Activated naive CD8-positive, alpha-beta T cell treated with anti-CD3 and anti-CD28 coated beads for 36 hours (primary cell): ENCODE measurements at regions not wholly inside any gene's neighbourhood (a gene's known extent, or its start where the extent isn't known, plus 50 kb on each side); places are given as distances from the start of the nearest gene placed in this dataset.

Experiments
- DNase-seq: peaks from one replicate; pipeline ENCODE4 v3.0.0; 2021
- H3K27ac Mint-ChIP-seq: one replicate; pipeline ENCODE4 v1.8.0; 2022; ENCODE audit warnings: mild to moderate bottlenecking, moderate library complexity, mixed read lengths
- H3K27me3 Mint-ChIP-seq: one replicate; pipeline ENCODE4 v1.8.0; 2022; ENCODE audit warnings: mild to moderate bottlenecking, mixed read lengths
- H3K36me3 Mint-ChIP-seq: one replicate; pipeline ENCODE4 v1.8.0; 2021; ENCODE audit warnings: mild to moderate bottlenecking, mixed read lengths
- H3K4me1 Mint-ChIP-seq: one replicate; pipeline ENCODE4 v1.8.0; 2021; ENCODE audit warnings: mixed read lengths
- H3K4me3 Mint-ChIP-seq: one replicate; pipeline ENCODE4 v1.8.0; 2022; ENCODE audit warnings: mild to moderate bottlenecking, moderate library complexity, mixed read lengths
- H3K9me3 Mint-ChIP-seq: one replicate; pipeline ENCODE4 v1.8.0; 2022; ENCODE audit warnings: mixed read lengths

- no peaks in the 10 kb centered on the region for H3K9me3 Mint-ChIP-seq
- DNase-seq = no peak
- H3K4me1 Mint-ChIP-seq = no peaks in the 10 kb centered on the region
- no peaks in the 10 kb centered on the region for H3K27me3 Mint-ChIP-seq
- no peaks in the 10 kb centered on the region for H3K36me3 Mint-ChIP-seq
- H3K4me3 Mint-ChIP-seq = no peak overlapping the region
- no peak overlapping the region for H3K27ac Mint-ChIP-seq
These were observed 783.9 kb upstream of the LRRC4C start for GRCh38 chr11:42243385-42243784.

- Mint-ChIP-seq H3K27ac (no peak overlapping the region), H3K4me3 (no peak overlapping the region), H3K36me3 (no peaks in the 10 kb centered on the region), H3K4me1 (no peaks in the 10 kb centered on the region), H3K9me3 (no peaks in the 10 kb centered on the region), H3K27me3 (no peaks in the 10 kb centered on the region)
- DNase-seq = no peak
These were observed 784.9 kb upstream of the LRRC4C start for GRCh38 chr11:42244376-42244775.

DNA sequence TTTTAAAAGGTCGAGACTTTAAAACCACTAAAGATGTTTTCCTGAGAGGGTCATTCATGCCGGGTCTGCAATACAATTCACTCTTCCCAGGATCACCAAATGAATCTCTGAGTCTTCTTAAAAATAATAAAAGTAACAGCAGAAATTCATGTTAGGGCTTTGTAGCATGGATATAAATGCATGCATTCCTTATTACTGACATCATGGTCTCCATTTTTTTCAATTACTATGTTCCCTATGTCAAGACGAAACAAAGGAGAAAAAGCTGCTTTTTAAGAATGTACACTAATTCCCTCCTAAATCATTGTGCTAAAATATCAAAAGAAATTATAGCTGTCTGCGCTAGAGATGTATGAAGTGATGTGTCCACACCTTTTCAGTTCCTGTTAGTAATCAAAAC is 789.9 kb upstream of the LRRC4C start:
- DNase-seq = no peak
- Mint-ChIP-seq H3K4me3 (no peak overlapping the region), H3K27me3 (no peaks in the 10 kb centered on the region), H3K9me3 (peaks cover 1% of the 10 kb centered on the region), H3K4me1 (no peaks in the 10 kb centered on the region), H3K36me3 (no peaks in the 10 kb centered on the region), H3K27ac (no peak overlapping the region)

DNA sequence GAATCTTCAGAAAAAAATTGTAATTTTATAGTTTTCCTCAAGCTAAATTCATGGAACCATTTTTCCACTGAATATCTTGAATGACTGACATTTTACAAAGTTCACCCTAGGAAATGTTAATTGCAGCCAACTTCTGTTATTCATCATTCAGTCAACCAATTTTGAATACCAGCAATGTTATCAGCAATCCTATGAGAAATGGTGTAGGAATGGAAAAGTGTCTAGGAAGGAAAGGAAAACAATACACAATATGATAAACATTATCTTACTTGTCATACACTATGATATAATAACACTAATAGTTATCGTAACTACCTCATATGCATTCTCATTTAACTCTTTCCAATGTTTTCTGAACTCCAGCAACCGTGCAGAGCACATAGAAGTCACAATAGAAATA is 790.5 kb upstream of the LRRC4C start:
- Mint-ChIP-seq H3K9me3 (peaks cover 1% of the 10 kb centered on the region), H3K27me3 (no peaks in the 10 kb centered on the region), H3K36me3 (no peaks in the 10 kb centered on the region)

DNA sequence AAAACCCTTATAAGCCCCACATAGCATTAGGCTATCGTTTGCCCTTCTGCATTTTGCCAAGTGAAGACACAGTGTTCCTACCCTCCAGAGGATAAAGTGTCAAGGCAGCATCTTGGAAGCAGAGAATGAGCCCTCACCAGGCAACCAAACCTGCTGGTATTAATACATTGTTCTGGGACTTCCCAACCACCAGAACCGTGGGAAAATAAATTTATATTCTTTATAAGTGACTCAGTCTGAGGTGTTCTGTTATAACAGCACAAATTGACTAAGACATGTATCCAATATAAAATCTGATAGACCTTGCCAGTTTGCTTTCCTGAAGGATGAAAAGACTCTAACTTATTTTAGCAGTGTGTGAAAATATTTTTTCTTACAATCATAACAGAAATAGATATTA is 792.5 kb upstream of the LRRC4C start:
- no peak for DNase-seq

More for the DNA sequence above, 790.5 kb upstream of the LRRC4C start:
- Mint-ChIP-seq H3K4me1 (no peaks in the 10 kb centered on the region), H3K4me3 (no peak overlapping the region), H3K27ac (no peak overlapping the region)
- DNase-seq = no peak

DNA sequence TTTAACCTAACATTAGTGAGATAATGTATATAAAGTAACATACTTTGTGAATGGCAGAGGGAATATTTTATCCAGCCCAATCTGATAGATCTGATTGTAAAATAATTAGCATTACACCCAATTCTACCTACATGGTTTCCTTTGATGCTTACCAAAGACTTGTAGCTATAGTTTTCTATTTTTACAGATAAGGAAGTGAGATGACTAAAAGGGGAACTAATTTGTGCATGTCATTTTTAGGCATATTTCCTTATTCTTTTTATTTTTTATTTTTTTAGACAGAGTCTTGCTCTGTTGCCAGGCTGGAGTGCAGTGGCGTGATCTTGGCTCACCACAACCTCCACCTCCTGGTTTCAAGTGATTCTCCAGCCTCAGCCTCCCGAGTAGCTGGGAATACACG is 793.7 kb upstream of the LRRC4C start:
- Mint-ChIP-seq H3K27me3 (no peaks in the 10 kb centered on the region), H3K27ac (no peak overlapping the region), H3K36me3 (no peaks in the 10 kb centered on the region), H3K4me3 (no peak overlapping the region), H3K9me3 (peaks cover 1% of the 10 kb centered on the region), H3K4me1 (no peaks in the 10 kb centered on the region)
- no peak for DNase-seq

More for the DNA sequence above, 792.5 kb upstream of the LRRC4C start:
- Mint-ChIP-seq H3K4me1 (no peaks in the 10 kb centered on the region), H3K36me3 (no peaks in the 10 kb centered on the region), H3K27ac (no peak overlapping the region), H3K4me3 (no peak overlapping the region), H3K9me3 (peaks cover 1% of the 10 kb centered on the region), H3K27me3 (no peaks in the 10 kb centered on the region)

GRCh38 chr11:42255906-42256305 is 796.5 kb upstream of the LRRC4C start:
- no peak for DNase-seq
- Mint-ChIP-seq H3K4me1 (no peaks in the 10 kb centered on the region), H3K27ac (no peak overlapping the region), H3K36me3 (no peaks in the 10 kb centered on the region), H3K4me3 (no peak overlapping the region), H3K27me3 (no peaks in the 10 kb centered on the region), H3K9me3 (no peaks in the 10 kb centered on the region)

DNA sequence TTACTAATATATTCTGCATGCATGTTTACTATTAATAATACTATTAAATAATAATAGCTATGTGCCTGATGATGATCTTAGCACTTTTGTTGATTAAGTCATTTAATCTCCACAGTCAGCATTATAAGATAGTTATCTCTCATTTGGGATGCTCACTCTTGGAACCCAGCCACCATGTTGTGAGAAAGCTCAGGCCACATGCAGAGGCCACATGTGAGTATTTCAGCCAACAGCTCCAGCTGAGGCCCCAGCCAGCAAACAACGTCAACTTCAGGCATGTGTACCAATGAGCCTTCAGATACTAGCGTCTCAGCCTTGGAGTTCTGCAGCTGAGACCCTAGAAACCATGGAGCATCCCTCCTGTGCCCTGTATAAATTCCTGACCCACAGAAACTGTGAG is 798.1 kb upstream of the LRRC4C start:
- no peaks in the 10 kb centered on the region for H3K9me3 Mint-ChIP-seq
- no peaks in the 10 kb centered on the region for H3K27me3 Mint-ChIP-seq
- no peaks in the 10 kb centered on the region for H3K36me3 Mint-ChIP-seq
- no peaks in the 10 kb centered on the region for H3K4me1 Mint-ChIP-seq
- no peak for DNase-seq
- no peak overlapping the region for H3K4me3 Mint-ChIP-seq
- no peak overlapping the region for H3K27ac Mint-ChIP-seq

- Mint-ChIP-seq H3K27me3 (no peaks in the 10 kb centered on the region), H3K4me3 (no peak overlapping the region), H3K4me1 (no peaks in the 10 kb centered on the region), H3K27ac (no peak overlapping the region), H3K36me3 (no peaks in the 10 kb centered on the region), H3K9me3 (peaks cover 3% of the 10 kb centered on the region)
- DNase-seq = no peak
These were observed 805.6 kb upstream of the LRRC4C start for GRCh38 chr11:42265072-42265471.

GRCh38 chr11:42271306-42271705 is 811.9 kb upstream of the LRRC4C start:
- no peak for DNase-seq
- Mint-ChIP-seq H3K27ac (no peak overlapping the region), H3K36me3 (no peaks in the 10 kb centered on the region), H3K27me3 (no peaks in the 10 kb centered on the region), H3K9me3 (peaks cover 17% of the 10 kb centered on the region), H3K4me1 (no peaks in the 10 kb centered on the region), H3K4me3 (no peak overlapping the region)

DNA sequence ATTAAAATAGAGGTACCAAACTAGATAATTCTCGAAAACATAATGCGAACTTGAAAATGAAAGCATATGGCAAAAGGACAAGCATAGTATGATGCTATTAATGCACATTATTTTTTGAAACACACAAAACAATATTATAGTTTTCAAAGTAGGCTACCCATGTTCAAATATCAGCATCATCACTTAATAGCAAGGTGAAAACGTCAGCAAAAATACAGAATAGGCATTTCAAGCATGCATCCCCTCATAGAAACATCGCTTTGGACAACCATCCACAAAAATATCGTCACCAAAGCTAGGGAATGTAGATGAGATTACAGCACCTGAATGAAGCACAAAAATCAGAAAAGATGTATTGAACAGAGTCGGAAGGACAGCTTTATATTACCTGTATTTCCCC is 814.5 kb upstream of the LRRC4C start:
- H3K4me1 Mint-ChIP-seq = no peaks in the 10 kb centered on the region
- no peak overlapping the region for H3K4me3 Mint-ChIP-seq
- DNase-seq = no peak
- no peaks in the 10 kb centered on the region for H3K27me3 Mint-ChIP-seq
- peaks cover 24% of the 10 kb centered on the region for H3K9me3 Mint-ChIP-seq
- H3K36me3 Mint-ChIP-seq = no peaks in the 10 kb centered on the region
- no peak overlapping the region for H3K27ac Mint-ChIP-seq

GRCh38 chr11:42296910-42297309 is 837.5 kb upstream of the LRRC4C start:
- H3K4me3 Mint-ChIP-seq = no peak overlapping the region
- H3K36me3 Mint-ChIP-seq = no peaks in the 10 kb centered on the region
- DNase-seq = no peak
- no peaks in the 10 kb centered on the region for H3K4me1 Mint-ChIP-seq
- no peaks in the 10 kb centered on the region for H3K27me3 Mint-ChIP-seq
- peaks cover 27% of the 10 kb centered on the region for H3K9me3 Mint-ChIP-seq
- H3K27ac Mint-ChIP-seq = no peak overlapping the region

- no peaks in the 10 kb centered on the region for H3K27me3 Mint-ChIP-seq
- no peaks in the 10 kb centered on the region for H3K4me1 Mint-ChIP-seq
- no peaks in the 10 kb centered on the region for H3K36me3 Mint-ChIP-seq
- peaks cover 15% of the 10 kb centered on the region for H3K9me3 Mint-ChIP-seq
- no peak overlapping the region for H3K27ac Mint-ChIP-seq
- H3K4me3 Mint-ChIP-seq = no peak overlapping the region
- no peak for DNase-seq
These were observed 840.3 kb upstream of the LRRC4C start for GRCh38 chr11:42299780-42300179.

DNA sequence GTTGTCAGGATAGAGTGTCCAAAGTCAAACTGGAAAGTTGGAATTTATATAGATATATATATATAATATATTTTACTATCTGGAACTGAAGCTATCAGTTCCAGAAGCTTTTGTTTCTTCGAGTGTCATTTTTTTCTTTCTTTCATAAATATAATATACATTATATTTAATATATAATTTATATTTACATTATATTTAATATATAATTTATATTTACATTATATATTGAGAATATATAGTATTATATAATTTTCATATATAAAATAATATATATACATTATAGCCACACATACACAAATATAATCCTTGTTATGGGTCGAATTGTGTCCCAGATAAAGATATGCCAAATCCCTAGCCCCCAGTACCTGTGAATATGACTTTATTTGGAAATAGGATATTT is 842.3 kb upstream of the LRRC4C start:
- no peaks in the 10 kb centered on the region for H3K27me3 Mint-ChIP-seq
- H3K27ac Mint-ChIP-seq = no peak overlapping the region
- no peak overlapping the region for H3K4me3 Mint-ChIP-seq
- H3K9me3 Mint-ChIP-seq = peaks cover 13% of the 10 kb centered on the region
- DNase-seq = no peak
- H3K36me3 Mint-ChIP-seq = no peaks in the 10 kb centered on the region
- no peaks in the 10 kb centered on the region for H3K4me1 Mint-ChIP-seq

- no peak overlapping the region for H3K4me3 Mint-ChIP-seq
- no peaks in the 10 kb centered on the region for H3K27me3 Mint-ChIP-seq
- DNase-seq = no peak
- H3K27ac Mint-ChIP-seq = no peak overlapping the region
- no peaks in the 10 kb centered on the region for H3K36me3 Mint-ChIP-seq
- no peaks in the 10 kb centered on the region for H3K4me1 Mint-ChIP-seq
- H3K9me3 Mint-ChIP-seq = peaks cover 10% of the 10 kb centered on the region
These were observed 852.1 kb upstream of the LRRC4C start for GRCh38 chr11:42311514-42311913.

DNA sequence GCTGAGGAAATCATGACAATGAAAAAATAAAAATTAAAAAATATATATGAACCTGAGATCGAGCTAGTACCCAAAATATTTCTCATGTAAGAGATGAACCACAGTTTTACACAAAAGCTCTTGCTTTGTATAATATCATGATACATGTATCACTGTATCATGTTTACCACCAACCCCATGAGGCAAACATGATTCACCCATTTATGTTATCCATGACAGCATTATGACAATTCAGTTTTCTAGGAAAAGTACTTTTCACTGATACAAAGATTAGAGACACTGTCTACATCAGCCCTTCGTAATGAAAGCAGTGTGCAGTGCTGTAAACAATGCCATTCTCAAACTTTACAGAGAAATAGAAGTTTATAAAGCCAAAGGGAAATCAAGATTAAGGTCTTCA is 852.5 kb upstream of the LRRC4C start:
- H3K27me3 Mint-ChIP-seq = no peaks in the 10 kb centered on the region
- H3K9me3 Mint-ChIP-seq = peaks cover 10% of the 10 kb centered on the region
- H3K36me3 Mint-ChIP-seq = no peaks in the 10 kb centered on the region

GRCh38 chr11:42315267-42315666 is 855.8 kb upstream of the LRRC4C start:
- Mint-ChIP-seq H3K36me3 (no peaks in the 10 kb centered on the region), H3K27me3 (no peaks in the 10 kb centered on the region), H3K4me3 (no peak overlapping the region), H3K4me1 (no peaks in the 10 kb centered on the region), H3K9me3 (peaks cover 10% of the 10 kb centered on the region), H3K27ac (no peak overlapping the region)
- no peak for DNase-seq

More for the DNA sequence above, 852.5 kb upstream of the LRRC4C start:
- Mint-ChIP-seq H3K4me3 (no peak overlapping the region), H3K27ac (no peak overlapping the region), H3K4me1 (no peaks in the 10 kb centered on the region)
- no peak for DNase-seq
